ENCODE measurements at regions not wholly inside any gene's neighbourhood (a gene's known extent, or its start where the extent isn't known, plus 50 kb on each side); places are given as distances from the start of the nearest gene placed in this dataset.

- TF ChIP-seq HDAC2 (IDR thresholded peaks at IDR 0.05) (no peak), POLR2AphosphoS2 (IDR thresholded peaks at IDR 0.05; ENCODE audit: low read depth, low read length) (no peak), YBX1 (IDR thresholded peaks at IDR 0.05) (no peak), PRDM15 (CRISPR knock-in tag; IDR thresholded peaks at IDR 0.05) (no peak)
Observed at GRCh38 chr2:52082646-52083045, 1050.7 kb upstream of the NRXN1 start (continued).

- H3K9ac ChIP-seq (ENCODE audit: control insufficient read depth, insufficient read depth, low read length) = no peak overlapping the region
- ATAC-seq (no peak), FAIRE-seq (no peak), DNase-seq (ENCODE audit: low read depth, low spot score) (no peak)
- ChIA-PET CTCF (no interaction called here), SMC1A (ENCODE audit: uncharacterized antibody, unreplicated experiment) (no interaction called here), RAD21 (ENCODE audit: unreplicated experiment) (no interaction called here), POLR2A (no interaction called here)
- H3K27ac ChIP-seq (ENCODE audit: control insufficient read depth, insufficient read depth) = no peak overlapping the region
- no peaks in the 10 kb centered on the region for H3K4me1 ChIP-seq (ENCODE audit: control insufficient read depth, insufficient read depth, low read length)
- no peak overlapping the region for H3K4me2 ChIP-seq (ENCODE audit: control insufficient read depth, insufficient read depth)
- 7% methylated on average over 2 of the region's 2 CpGs for WGBS (ENCODE audit: insufficient coverage, insufficient replicate concordance, low lambda C conversion rate, missing lambda C conversion rate)
- H3K4me3 ChIP-seq = no peak overlapping the region
- H3K9me3 ChIP-seq (replicated peaks; ENCODE audit: control insufficient read depth, insufficient read depth, low read length) = no peaks in the 10 kb centered on the region
- no peaks in the 10 kb centered on the region for H4K20me1 ChIP-seq (ENCODE audit: control insufficient read depth, insufficient read depth)
- H3K36me3 ChIP-seq (ENCODE audit: control insufficient read depth in 2 of 2, insufficient read depth in 2 of 2, low read length in 1 of 2) = no peaks in the 10 kb centered on the region
- no peaks in the 10 kb centered on the region for H3K79me2 ChIP-seq (ENCODE audit: control insufficient read depth, insufficient read depth, low read length)
- H2AFZ ChIP-seq (ENCODE audit: control insufficient read depth, low read depth, low read length) = no peak overlapping the region
- in situ Hi-C loops (cut with MboI) (no loop called here), intact Hi-C loops (cut with micrococcal nuclease; ENCODE audit: unreplicated experiment) (no loop called here)
- no TSS peak for BruUV-seq (replicated peaks)
- H3K27me3 ChIP-seq (replicated peaks in 1 of 2; ENCODE audit: control insufficient read depth in 2 of 2, insufficient read depth in 2 of 2, low read length in 1 of 2) = no peaks in the 10 kb centered on the region
- TF ChIP-seq IKZF2 (IDR thresholded peaks at IDR 0.05) (no peak), CEBPZ (IDR thresholded peaks at IDR 0.05; ENCODE audit: low read depth, low read length) (no peak), ZBED1 (IDR thresholded peaks at IDR 0.05; ENCODE audit: borderline replicate concordance) (no peak), CHD4 (IDR thresholded peaks at IDR 0.05) (no peak), CUX1 (IDR thresholded peaks at IDR 0.05; ENCODE audit: insufficient replicate concordance, low read depth, low read length) (no peak), SRF (IDR thresholded peaks at IDR 0.05; ENCODE audit: low read depth in 2 of 2, low read length in 2 of 2) (no peak), STAT1 (conservative IDR thresholded peaks at IDR 0.05) (no peak), JUNB (IDR thresholded peaks at IDR 0.05) (no peak)
Observed at GRCh38 chr2:52079602-52080001, 1047.7 kb upstream of the NRXN1 start.
